NB4 (cell line): ENCODE measurements at regions not wholly inside any gene's neighbourhood (a gene's known extent, or its start where the extent isn't known, plus 50 kb on each side); places are given as distances from the start of the nearest gene placed in this dataset.

ENCODE experiments used
- CTCF ChIP-seq: IDR thresholded peaks from one replicate; pipeline ENCODE4 v1.5.1; 2012; ENCODE audit warnings: low read depth, low read length
- MAX ChIP-seq: IDR thresholded peaks from 2 replicates; pipeline ENCODE4 v1.6.1; 2011; ENCODE audit warnings: low read depth, low read length
- MYC ChIP-seq: IDR thresholded peaks from 2 replicates; pipeline ENCODE4 v1.6.1; 2011; ENCODE audit warnings: low read depth, low read length
- POLR2A ChIP-seq: IDR thresholded peaks from 2 replicates; pipeline ENCODE4 v1.6.1; 2011; ENCODE audit warnings: mild to moderate bottlenecking; ENCODE audit not compliant: insufficient read length; ENCODE audit errors: extremely low read depth

- TF ChIP-seq POLR2A (no peak), CTCF (no peak), MYC (no peak), MAX (no peak)
These were observed 215.3 kb downstream of the FOXD4L6 start for GRCh38 chr9:40913096-40913719.
